Pancreas (tissue), 10 donors: ENCODE measurements at regions not wholly inside any gene's neighbourhood (a gene's known extent, or its start where the extent isn't known, plus 50 kb on each side); places are given as distances from the start of the nearest gene placed in this dataset.
A peak's percentile ranks its signal among the peaks of the same experiment; 100 is the strongest.

Experiments used
- ATAC-seq, 4 donors: fragments of 200-7000 bp; cut with Tn5 transposase; one replicate each; pipeline versions ENCODE4 v1.8.0 to v1.9.1; 2020; ENCODE audit warnings: mild to moderate bottlenecking in 4 of 4, moderate library complexity in 4 of 4
- DNase-seq, 6 donors: peaks; one replicate each; pipeline ENCODE4 v3.0.0-alpha.2; 2020
- FAIRE-seq: peaks from 2 replicates; lab custom pipeline; 2012; peaks lifted over from hg19 to GRCh38; lab: Jason Lieb, UNC
- H3K27ac ChIP-seq, 4 donors: fragments of 200-600 bp; sonication (generic); 1 replicate in 3 of 4; 2 replicates in 1 of 4; pipeline versions ENCODE4 v1.5.0 to v1.8.0; 2020
- H3K27me3 ChIP-seq, 4 donors: fragments of 200-600 bp; one replicate each; pipeline ENCODE4 v1.8.0; 2021
- H3K36me3 ChIP-seq, 3 donors: fragments of 200-600 bp; sonication (generic) in 1 of 3; one replicate each; pipeline versions ENCODE4 v1.5.0 to v1.8.0; 2020 to 2021
- H3K4me1 ChIP-seq, 3 donors: fragments of 200-600 bp; one replicate each; pipeline ENCODE4 v1.8.0; 2021
- H3K4me3 ChIP-seq, 4 donors: fragments of 200-600 bp; sonication (generic) in 2 of 4; one replicate each; pipeline versions ENCODE4 v1.5.0 to v1.8.0; 2020 to 2021
- H3K9me3 ChIP-seq, 4 donors: fragments of 200-600 bp; one replicate each; pipeline ENCODE4 v1.8.0; 2021
- CTCF ChIP-seq, 4 donors: fragments of 200-600 bp; sonication (generic) in 3 of 4; IDR thresholded peaks; one replicate each; pipeline versions ENCODE4 v1.5.0 to v1.8.0; 2021; ENCODE audit warnings: antibody characterized with exemption in 4 of 4
- WGBS, 2 donors: extraction: QIAGEN DNeasy Blood & Tissue Kit; methylation state at CpG; one replicate each; pipeline ENCODE4 v1.1.7; 2013; 5-methylcytosine and 5-hydroxymethylcytosine counted together
- intact Hi-C, 3 donors: fragments of 100-400 bp; cut with DNase I; formaldehyde crosslinking; loops; one replicate each; pipeline versions ENCODE4 v1.11.1 to v1.14.2; 2022
- donor health status: healthy with polysubstance abuse.
- donor health status: DM: no; HTN: no; CAD: no; lungs with moderate emphysema.
- donor health status: DM: no; HTN: no; CAD: no.
- donor health status: control.
- donor health status: control.
- donor health status: Bipolar disorder and iron deficiency.
- donor health status: DM: yes; HTN: yes; CAD: no.
- donor health status: DM: no; HTN: no; CAD: no.
- donor health status: DM: no; HTN: no; CAD: no.
- donor health status: DM: yes; HTN: yes; CAD: no.

DNA sequence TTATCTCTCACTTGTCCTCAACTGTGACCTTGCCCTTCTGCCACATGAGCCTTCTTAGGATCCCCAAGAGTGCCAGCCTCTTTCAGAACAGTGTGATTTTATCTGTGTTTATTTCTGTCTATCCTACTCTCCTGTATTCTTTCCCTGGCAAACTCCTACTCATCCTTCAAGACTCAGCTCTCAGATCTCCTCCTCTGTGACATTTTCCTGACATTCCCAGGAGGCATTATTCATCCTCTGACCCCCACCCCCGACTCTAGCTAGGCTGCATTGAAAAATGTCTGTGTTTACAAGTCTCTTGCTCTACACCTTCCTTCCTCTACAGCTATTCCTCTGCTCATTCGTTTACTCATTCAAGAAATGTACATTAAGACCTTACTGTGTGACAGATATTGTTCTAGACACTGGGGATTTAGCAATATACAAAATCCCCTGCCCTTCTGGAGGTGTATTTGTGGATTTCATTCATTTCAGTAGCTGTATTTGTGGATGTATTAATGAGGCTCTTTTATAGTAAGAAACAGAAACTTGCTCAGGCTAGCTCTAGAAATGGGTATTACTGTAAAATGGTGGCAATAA is 61.4 kb upstream of the COMTD1 start:
- WGBS, 2 donors, result 49 to 53% methylated on average over 2 of the region's 2 CpGs
- intact Hi-C loops, result loop anchor here in 2 of 3 donors (10.0 kb wide), 2 partner anchors 88 to 98 kb away; no protein-coding TSS in a partner anchor

GRCh38 chr10:75295868-75296441 is 60.2 kb upstream of the COMTD1 start:
- H3K27ac ChIP-seq, result peak overlapping the region; percentile 95 to 99 (median 98)
- no peak for FAIRE-seq
- H3K27me3 ChIP-seq, result no peaks in the 10 kb centered on the region
- no peak for TF ChIP-seq CTCF (IDR thresholded peaks at IDR 0.05)
- no peaks in the 10 kb centered on the region for H3K36me3 ChIP-seq
- peak; percentile 11 to 44 (median 27) for ATAC-seq
- H3K4me3 ChIP-seq, result peak overlapping the region in 2 of 4 donors; percentile 58 to 60
- WGBS, 2 donors, result 36 to 38% methylated on average over 10 of the region's 10 CpGs
- peaks cover 17 to 29% (median 27%) of the 10 kb centered on the region in 3 donors for H3K4me1 ChIP-seq
- H3K9me3 ChIP-seq, result no peaks in the 10 kb centered on the region
- intact Hi-C loops, result loop anchor here in 2 of 3 donors (10.0 kb wide), 2 partner anchors 89 to 99 kb away; no protein-coding TSS in a partner anchor
- peak in 3 of 6 donors; percentile 40 to 46 (median 43) for DNase-seq

More for the DNA sequence above, 61.4 kb upstream of the COMTD1 start:
- TF ChIP-seq CTCF (IDR thresholded peaks at IDR 0.05), result no peak
- Histone ChIP-seq H3K4me1 (peaks cover 17 to 29% (median 27%) of the 10 kb centered on the region in 3 donors), H3K27ac (peak overlapping the region in 2 of 4 donors; percentile 95 to 99), H3K9me3 (no peaks in the 10 kb centered on the region), H3K4me3 (no peak overlapping the region), H3K27me3 (no peaks in the 10 kb centered on the region), H3K36me3 (no peaks in the 10 kb centered on the region)
- DNase-seq (no peak), ATAC-seq (no peak), FAIRE-seq (no peak)

- no peaks in the 10 kb centered on the region for H3K36me3 ChIP-seq
- H3K9me3 ChIP-seq, result no peaks in the 10 kb centered on the region
- ATAC-seq (peak; percentile 82 to 89 (median 85)), DNase-seq (peak; percentile 89 to 96 (median 93)), FAIRE-seq (no peak)
- peaks cover 17 to 29% (median 27%) of the 10 kb centered on the region in 3 donors for H3K4me1 ChIP-seq
- intact Hi-C loops, result loop anchor here in 2 of 3 donors (10.0 kb wide), 2 partner anchors 90 to 100 kb away; no protein-coding TSS in a partner anchor
- TF ChIP-seq CTCF (IDR thresholded peaks at IDR 0.05), result peak in 3 of 4 donors; percentile 12 to 19 (median 13)
- peak overlapping the region; percentile 95 to 99 (median 98) for H3K27ac ChIP-seq
- H3K4me3 ChIP-seq, result peak overlapping the region; percentile 13 to 60 (median 53)
- H3K27me3 ChIP-seq, result no peaks in the 10 kb centered on the region
- WGBS, 2 donors, result 0 to 1% methylated on average over 48 to 57 of the region's 57 CpGs
Observed at GRCh38 chr10:75294866-75295701, 59.3 kb upstream of the COMTD1 start.

- peak overlapping the region; percentile 95 to 99 (median 98) for H3K27ac ChIP-seq
- peaks cover 17 to 29% (median 27%) of the 10 kb centered on the region in 3 donors for H3K4me1 ChIP-seq
- ATAC-seq (peak; percentile 63 to 72 (median 68)), FAIRE-seq (no peak), DNase-seq (peak in 5 of 6 donors; percentile 67 to 88 (median 80))
- WGBS, 2 donors, result 1 to 3% methylated on average over 14 to 20 of the region's 20 CpGs
- no peaks in the 10 kb centered on the region for H3K36me3 ChIP-seq
- H3K9me3 ChIP-seq, result no peaks in the 10 kb centered on the region
- H3K27me3 ChIP-seq, result no peaks in the 10 kb centered on the region
- peak overlapping the region in 3 of 4 donors; percentile 48 to 60 (median 58) for H3K4me3 ChIP-seq
- intact Hi-C loops, result loop anchor here in 2 of 3 donors (10.0 kb wide), 2 partner anchors 90 to 100 kb away; no protein-coding TSS in a partner anchor
- TF ChIP-seq CTCF (IDR thresholded peaks at IDR 0.05), result no peak
Observed at GRCh38 chr10:75294518-75294865, 58.7 kb upstream of the COMTD1 start.
